GM21529 (cell line): ENCODE measurements at regions not wholly inside any gene's neighbourhood (a gene's known extent, or its start where the extent isn't known, plus 50 kb on each side); places are given as distances from the start of the nearest gene placed in this dataset.
"Not testable (repeated sequence)": the region's sequence is repeated elsewhere in the genome, so short reads cannot be mapped to it uniquely, and the experiment has no call there.

ENCODE experiments used
- ATAC-seq: cut with Tn5 transposase; IDR thresholded peaks from one replicate; pipeline ENCODE4 v1.9.1; 2021; ENCODE audit not compliant: unreplicated experiment

DNA sequence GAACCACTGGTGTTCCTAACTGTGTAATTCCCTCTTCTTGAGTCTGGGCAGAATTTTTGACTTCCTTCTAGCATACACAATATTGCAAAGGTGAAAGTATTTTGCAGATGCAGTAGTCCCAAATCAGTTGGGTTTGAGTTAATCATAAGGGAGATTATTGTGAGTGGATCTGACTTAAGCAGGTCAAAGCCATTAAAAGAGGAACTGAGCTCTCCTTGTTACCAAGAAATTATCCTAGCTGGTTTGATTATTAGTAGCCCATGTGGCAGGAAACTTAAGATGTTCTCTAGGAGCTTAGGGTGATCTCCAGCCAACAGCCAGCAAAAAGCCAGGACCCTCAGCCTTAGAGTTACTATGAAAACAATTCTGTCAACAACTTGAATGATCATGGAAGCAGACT, 221.8 kb downstream of the RPIA start:
- no peak for ATAC-seq

DNA sequence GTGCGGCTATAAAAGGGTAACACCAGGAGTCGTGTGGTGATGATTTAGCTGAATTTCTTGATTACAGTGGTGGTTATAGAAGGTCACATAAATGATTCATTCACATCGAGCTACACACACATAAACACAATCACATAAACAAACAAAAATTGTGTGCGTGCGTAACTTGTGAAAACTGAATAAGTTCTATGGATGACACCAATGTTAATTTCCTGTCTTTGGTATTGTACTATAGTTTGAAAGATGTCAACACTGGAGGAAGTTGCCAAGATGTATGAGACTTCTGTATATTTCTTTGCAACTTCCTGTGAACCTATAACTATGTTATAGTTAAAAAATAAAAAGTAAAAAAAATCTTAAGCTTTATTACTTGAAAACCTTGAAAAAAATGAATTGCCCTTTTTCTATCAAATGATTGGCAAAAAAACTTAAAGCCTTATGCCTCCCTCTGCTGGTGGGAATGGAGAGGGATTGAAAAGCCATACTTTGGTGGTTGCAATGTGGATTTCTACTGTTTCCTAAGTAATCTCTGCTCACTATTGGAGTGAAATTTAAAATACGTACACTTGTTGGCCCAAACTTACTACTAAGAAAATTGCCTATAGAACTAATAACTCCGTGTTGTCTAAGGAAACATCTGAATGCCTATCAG, 227.7 kb downstream of the RPIA start:
- no peak for ATAC-seq

DNA sequence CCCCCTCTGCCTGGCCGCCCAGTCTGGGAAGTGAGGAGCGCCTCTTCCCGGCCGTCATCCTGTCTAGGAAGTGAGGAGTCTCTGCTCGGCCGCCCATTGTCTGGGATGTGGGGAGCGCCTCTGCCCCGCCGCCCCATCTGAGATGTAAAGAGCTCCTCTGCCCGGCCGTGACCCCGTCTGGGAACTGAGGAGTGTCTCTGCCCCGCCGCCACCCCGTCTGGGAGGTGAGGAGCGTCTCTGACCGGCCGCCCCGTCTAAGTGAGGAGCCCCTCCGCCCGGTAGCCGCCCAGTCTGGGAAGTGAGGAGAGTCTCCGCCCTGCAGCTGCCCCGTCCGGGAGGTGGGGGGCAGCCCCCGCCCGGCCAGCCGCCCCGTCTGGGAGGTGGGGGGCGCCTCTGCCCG, 228.9 kb downstream of the RPIA start:
- ATAC-seq = not testable (repeated sequence)

DNA sequence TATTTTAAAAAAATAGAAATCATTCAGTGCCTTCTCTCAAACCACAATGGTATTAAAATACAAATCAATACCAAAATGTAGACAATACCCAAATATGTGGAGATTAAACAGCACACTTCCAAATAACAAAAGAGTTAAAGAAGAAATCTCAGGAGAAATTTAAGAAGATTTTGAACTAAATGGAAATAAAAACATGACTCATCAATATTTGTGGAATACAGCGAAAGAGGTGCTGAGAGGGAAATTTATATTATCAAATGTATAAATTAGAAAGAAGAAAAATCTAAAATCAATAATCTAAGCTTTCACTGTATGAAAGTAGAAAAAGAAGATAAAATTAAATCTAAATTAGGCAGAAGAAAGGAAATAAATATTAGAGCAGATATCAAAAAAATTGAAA, 233.1 kb downstream of the RPIA start:
- ATAC-seq = no peak

DNA sequence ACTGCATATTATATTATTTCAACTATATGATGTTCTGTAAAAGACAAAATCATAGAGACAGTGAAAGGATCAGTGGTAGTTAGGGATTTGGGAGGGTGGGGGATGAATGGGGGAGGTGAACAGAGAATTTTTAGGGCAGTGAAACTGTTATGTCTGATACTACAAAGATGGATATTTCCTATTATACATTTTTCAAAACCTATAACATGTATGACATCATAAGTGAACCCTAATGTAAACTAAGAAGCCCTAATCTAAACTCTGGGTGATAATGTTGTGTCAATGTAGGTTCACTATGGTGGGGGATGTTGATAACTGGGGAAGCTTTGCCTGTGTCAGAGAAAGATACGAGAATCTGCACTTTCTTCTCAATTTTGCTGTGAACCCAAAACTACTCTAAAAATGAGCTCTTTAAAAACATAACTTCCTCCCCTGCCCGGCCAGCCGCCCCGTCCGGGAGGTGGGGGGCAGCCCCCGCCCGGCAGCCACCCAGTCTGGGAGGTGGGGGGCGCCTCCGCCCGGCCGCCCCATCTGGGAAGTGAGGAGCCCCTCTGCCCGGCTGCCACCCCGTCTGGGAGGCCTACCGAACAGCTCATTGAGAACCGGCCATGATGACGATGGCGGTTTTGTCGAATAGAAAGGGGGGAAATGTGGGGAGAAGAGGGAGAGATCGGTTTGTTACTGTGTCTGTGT, 234.4 kb downstream of the RPIA start:
- ATAC-seq = no peak

DNA sequence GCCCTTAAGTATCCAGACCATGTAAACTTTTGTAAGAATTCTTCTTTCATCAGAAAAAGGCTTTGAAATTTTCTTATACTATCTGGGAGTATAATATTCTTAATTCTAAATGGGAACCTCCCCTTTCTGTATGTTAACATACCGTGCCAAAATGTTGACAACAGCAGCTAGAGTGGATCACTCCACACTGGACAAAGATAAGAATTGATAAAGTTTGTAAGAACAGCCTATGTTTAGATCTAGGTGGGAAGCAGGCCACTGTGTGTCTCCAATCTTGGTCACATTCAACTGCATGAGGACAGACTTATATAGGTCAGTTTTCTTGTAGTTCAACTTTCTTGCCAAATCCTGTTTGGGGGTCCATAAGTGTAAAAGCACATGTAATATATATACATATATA, 235.7 kb downstream of the RPIA start:
- ATAC-seq = no peak

DNA sequence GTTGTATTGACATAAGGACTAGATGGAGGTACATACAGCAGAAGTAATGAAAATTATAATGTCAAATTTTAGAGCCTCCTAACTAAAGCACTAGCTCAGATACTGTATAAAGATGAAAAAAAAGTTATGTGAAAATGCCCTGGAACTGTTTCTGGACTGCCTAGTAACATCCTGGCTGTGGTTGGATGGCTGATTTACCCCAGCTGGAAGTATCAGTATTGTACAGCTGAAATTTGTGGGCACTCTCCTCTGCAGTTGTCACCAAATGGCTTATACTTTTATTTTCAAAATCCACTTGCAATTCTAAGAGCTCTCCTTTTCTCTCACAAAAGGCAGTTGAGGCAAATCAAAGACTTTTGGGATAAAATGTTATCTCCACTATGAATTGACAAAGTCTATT, 239.2 kb downstream of the RPIA start:
- ATAC-seq = no peak

DNA sequence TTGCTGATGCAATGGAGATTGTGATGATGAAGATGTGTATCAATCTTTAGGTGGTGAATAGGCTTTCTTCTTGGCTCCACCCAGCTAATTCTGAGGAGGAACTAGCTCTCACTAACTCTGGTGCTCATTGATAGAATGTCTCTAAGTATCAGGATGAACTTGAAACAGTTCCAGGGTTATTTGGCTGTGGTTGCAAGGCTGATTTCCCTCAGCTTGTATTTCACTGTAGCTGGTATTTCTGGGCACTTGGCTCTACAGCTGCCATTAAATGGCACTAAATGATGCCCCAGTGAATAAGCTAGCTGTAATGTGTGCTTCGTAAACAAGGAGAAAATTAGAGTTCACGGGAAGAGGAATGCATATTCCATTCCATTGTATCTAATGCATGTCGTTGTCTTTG, 241.2 kb downstream of the RPIA start:
- ATAC-seq = no peak

DNA sequence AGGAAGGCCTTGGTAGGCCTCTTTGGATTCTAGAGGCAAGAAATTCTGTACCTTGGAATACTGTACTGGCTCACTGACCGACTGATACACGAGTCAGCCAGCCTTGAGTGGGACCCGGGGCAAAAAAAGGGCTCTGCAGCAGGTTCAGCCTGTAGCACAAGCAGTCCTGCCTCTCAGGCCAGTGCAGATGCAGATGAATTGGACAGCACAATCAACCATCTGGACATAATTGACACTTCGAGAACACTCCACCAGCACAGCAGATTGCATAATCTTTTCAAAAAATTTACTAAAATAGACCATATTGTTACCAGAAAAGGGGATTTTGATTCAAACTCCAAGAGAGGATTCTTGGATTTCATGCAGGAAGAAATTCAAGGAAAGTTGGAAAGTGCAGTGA, 241.6 kb downstream of the RPIA start:
- no peak for ATAC-seq

DNA sequence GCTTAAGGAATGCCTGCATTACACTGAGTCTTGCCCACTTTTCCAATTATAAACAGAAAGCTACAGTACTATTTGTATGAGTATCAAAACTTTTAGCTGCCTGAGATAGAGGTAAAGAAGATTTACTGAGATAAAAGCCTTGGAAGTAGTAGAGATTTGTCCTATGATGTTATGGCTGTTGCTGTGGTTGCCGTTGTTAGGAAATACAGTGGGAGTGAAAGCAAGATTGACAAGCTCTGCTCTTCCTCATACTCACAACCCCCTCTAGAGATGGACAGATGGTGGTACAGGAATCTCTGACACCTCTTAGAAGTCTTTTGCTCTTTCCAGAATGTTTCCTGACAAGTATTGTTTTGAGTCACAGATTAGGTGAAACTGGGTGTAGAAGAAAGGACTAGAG, 242.5 kb downstream of the RPIA start:
- no peak for ATAC-seq

DNA sequence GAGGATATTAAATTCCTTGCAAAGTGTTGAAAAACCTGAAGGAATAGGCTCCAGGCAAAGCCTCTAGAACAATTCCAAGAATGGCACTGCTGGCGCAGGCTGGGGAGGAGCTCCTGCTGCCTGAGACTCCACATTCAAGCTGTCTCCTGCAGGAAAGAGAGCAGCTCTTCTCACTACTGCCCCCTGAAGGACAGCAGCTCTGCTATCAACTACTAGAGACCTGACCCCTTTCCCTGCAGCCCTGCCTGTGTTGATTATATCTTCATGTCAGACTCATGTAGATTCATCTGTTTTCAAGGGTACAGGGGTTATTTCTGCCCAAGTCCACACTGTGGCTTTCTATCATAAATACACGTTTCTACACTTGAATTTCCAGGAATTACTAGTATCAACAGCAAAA, 249.7 kb downstream of the RPIA start:
- ATAC-seq = not testable (repeated sequence)

DNA sequence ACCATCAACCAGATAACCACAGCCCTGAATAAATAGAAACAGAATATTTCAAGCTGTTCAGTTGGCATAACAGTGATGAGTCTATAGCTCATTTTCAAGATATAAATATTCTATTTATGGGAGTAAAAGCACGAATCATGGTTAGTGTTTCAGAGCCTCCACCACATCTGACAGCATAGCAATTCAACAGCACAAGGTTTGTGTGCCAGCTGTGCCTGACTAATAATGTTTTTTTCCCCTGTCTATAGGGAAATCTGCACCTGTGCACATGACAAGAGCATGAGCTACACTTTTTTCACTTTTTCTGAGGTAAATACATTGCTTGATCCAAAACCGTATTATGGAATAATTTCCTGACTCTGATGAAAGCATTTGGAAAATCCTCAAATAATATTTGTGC, 251.3 kb downstream of the RPIA start:
- ATAC-seq = no peak

DNA sequence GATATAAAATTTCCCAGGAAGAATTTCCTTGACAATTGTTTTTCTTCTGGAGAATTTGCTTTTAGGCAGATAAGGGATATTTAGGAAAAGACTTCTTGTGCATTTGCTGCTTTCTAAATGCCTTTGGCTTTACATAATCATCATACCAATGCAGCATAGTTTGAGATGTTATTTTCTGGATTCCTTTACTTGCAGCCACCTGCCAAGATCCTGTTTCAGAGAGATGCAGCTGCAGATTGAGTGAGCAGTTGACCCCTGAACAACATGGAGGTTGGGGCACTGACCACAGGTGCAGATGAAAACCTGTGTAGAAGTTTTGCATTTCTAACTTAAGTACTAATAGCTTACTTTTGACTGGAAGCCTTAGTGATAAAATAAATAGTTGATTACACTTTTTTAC, 257.9 kb downstream of the RPIA start:
- ATAC-seq = no peak

DNA sequence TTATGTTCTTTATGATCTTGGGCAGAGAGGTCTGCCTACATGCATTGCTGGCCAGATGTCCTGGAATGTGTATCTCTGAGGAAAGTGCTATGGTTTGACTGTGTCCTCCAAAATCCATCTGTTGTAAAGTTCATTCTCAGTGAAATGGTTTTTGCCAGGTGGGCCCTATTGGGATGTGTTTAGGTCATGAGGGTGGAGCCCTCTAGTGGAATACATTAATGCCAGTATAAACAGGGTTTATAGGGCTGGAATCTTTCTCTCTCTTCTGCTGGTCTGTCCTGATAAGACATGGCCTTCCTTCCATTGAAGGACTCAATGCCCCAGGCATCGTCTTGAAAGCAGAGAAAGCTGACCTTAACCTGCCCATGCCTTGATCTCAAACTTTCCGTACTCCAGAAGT, 258.5 kb downstream of the RPIA start:
- ATAC-seq = no peak

DNA sequence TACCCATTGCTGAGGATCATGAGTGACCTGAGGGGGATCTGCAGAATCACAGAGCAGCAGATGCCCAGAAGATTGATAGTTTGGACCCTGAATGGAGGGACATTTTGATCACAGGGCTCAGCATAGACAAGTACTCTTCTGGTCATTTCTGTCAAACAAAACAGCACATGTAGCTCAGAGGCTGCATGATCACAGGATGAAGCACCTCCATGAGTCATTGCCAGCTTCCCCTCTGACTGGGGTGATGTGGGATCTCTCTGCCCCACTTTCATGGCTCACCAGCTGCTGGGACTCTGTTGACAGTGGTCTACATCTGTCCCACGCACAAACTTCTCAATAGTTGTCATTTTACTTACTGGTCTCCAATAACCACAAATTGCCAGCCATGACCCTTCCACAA, 264.1 kb downstream of the RPIA start:
- no peak for ATAC-seq

DNA sequence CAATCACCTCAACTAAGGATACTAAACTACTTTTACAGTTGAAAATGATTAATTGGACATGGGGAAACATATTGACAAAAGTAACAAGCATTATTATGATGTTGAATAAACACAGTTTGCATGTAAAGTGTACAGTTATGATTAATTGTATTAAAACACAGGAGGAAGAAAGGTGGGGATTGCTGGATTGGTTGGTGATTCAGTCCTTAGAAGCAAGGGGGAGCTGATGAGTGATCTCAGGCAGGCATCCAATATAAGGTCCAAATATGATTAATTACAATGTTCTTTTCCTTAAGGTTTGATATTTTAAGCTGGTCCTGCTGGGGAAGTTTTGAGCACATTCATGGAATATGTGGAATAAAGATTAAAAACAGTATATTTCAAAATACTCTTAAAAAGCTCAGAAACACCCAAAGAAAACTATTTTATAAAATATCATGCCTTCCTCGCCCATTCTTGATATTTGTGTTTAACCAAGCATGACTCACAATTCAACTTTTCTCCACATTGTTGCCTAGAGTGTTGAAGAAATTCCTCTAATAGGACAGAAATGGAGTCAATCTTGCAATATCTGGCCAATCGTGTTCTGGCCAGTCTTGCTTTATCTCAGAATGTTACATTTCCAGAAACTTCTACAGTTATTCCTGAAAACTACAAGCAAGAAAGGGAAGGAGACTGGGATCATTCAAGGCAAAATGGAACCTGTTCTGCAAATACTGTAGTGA, 268.2 kb downstream of the RPIA start:
- ATAC-seq = no peak

DNA sequence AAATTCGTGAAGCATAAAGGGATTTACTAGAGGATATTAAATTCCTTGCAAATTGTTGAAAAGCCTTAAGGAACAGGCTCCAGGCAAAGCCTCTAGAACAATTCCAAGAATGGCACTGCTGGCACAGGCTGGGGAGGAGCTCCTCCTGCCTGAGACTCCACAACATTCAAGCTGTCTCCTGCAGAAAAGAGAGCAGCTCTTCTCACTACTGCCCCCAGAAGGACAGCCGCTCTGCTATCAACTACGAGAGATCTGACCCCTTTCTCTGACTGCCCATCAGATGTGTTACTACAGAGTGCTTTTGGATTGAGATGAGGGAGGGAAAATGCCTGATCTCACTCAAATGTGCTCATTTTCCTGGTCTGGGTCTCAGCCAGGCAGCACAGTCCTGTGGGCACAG, 269.9 kb downstream of the RPIA start:
- not testable (repeated sequence) for ATAC-seq

DNA sequence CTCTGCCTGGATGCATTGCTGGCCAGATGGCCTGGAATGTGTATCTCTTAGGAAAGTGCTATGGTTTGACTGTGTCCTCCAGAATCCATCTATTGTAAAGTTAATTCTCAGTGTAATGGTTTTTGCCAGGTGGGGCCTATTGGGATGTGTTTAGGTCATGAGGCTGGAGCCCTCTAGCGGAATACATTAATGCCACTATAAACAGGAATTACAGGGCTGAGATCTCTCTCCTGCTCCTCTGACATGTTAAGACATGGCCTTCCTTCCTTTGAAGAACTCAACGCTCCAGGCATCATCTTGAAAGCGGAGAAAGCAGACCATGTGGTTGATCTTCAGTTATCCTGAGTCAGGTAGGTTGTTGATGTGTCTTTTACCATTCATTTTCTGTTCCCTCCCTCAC, 276.4 kb downstream of the RPIA start:
- ATAC-seq = no peak

DNA sequence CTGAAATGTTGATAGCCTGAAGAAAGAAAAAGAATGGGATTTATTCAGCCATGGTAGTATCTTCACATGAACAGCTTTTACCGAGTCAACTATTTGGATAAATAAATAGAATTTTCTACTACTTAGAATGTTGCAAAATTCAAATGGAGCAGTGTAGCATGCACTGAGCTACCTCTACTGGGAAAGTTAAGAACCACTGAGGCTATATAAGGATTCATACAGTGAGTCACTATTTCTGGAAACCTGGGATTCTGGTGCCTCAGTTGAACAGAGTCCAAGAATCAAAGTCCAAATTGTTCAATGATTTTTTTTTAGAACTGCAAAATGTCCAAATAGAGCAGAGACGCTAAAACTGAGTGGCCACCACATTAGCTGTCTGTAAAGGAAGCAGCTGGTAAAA, 286.5 kb downstream of the RPIA start:
- ATAC-seq = not testable (repeated sequence)

DNA sequence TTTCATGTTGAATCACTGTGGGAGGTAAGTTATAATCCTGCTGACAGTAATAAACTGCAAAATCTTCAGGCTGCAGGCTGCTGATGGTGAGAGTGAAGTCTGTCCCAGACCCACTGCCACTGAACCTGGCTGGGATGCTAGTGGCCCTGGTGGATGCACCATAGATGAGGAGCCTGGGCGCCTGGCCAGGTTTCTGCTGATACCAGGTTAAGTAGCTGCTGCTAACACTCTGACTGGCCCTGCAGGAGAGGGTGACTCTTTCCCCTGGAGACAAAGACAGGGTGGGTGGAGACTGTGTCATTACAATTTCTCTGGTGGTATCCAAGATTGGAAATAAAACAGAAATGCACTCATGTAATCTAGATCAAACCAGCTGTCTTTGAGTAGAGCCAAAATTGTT, 287.0 kb downstream of the RPIA start:
- ATAC-seq = not testable (repeated sequence)

DNA sequence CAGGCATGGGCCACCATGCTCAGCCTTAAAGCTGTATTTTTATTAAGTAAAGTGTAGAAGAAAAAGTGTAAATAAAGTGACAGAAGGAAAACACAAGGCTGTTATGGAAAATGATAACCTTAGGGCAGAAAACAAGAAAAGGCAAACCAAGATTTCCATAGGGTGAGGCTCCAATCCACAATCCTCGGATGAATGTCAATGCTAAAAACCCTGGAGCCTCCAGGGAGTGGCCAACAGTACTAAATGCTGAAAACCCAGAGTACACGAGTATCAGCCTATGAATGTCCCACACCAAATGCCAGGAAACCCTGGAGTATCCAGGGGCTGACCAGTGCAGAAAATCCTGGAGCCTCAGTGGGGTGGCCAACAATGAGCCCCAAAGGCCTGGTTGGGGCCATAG, 292.6 kb downstream of the RPIA start:
- not testable (repeated sequence) for ATAC-seq

DNA sequence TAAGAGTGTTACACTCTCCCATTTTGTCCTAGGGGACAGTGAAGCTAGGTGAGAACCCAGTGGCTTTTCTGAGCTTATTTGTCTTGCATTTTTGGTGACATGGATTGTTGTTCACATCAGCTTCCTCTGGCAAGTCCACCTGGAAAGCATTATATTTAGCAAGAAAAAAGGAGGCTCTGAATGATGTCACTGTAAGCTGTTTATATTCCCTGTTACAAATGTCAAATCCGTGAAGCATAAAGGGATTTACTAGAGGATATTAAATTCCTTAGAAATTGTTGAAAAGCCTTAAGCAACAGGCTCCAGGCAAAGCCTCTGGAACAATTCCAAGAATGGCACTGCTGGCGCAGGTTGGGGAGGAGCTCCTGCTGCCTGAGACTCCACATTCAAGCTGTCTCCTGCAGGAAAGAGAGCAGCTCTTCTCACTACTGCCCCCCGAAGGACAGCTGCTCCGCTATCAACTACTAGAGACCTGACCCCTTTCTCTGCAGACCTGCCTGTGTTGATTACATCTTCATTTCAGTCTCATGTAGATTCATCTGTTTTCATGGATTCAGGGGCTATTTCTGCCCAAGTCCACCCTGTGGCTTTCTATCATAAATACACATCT, 295.4 kb downstream of the RPIA start:
- not testable (repeated sequence) for ATAC-seq
